ENCODE measurements at regions not wholly inside any gene's neighbourhood (a gene's known extent, or its start where the extent isn't known, plus 50 kb on each side); places are given as distances from the start of the nearest gene placed in this dataset.

- 85 to 89% (median 87%) methylated on average over 7 to 12 of the region's 12 CpGs for WGBS, 5 donors
Measured at GRCh38 chr20:57802765-57803507, 93.1 kb upstream of the PMEPA1 start.

GRCh38 chr20:57801581-57801980 is 91.8 kb upstream of the PMEPA1 start:
- H3K4me1 ChIP-seq: no peaks in the 10 kb centered on the region
- H3K4me3 ChIP-seq: no peak overlapping the region
- 71 to 94% (median 74%) methylated on average over 5 of the region's 5 CpGs for WGBS, 5 donors
- H3K27ac ChIP-seq: no peak overlapping the region
- no peaks in the 10 kb centered on the region for H3K9me3 ChIP-seq
- H3K36me3 ChIP-seq: no peaks in the 10 kb centered on the region
- H3K27me3 ChIP-seq: no peaks in the 10 kb centered on the region
- TF ChIP-seq EP300 (IDR thresholded peaks at IDR 0.05) (no peak), POLR2A (IDR thresholded peaks at IDR 0.05) (no peak), POLR2AphosphoS5 (IDR thresholded peaks at IDR 0.05) (no peak), CTCF (IDR thresholded peaks at IDR 0.05) (no peak)
- DNase-seq: no peak
- intact Hi-C loops (cut with DNase I; ENCODE audit: low total_unique reads): no loop called here

More at GRCh38 chr20:57802765-57803507, 93.1 kb upstream of the PMEPA1 start:
- H3K9me3 ChIP-seq: no peaks in the 10 kb centered on the region
- H3K27ac ChIP-seq: no peak overlapping the region
- H3K36me3 ChIP-seq: no peaks in the 10 kb centered on the region
- intact Hi-C loops (cut with DNase I; ENCODE audit: low total_unique reads): no loop called here
- no peak overlapping the region for H3K4me3 ChIP-seq
- H3K4me1 ChIP-seq: peaks cover 0 to 6% (median 0%) of the 10 kb centered on the region in 4 donors
- no peaks in the 10 kb centered on the region for H3K27me3 ChIP-seq
- TF ChIP-seq CTCF (IDR thresholded peaks at IDR 0.05) (no peak), POLR2A (IDR thresholded peaks at IDR 0.05) (no peak), EP300 (IDR thresholded peaks at IDR 0.05) (no peak)
- DNase-seq: no peak

GRCh38 chr20:57800791-57801430 is 91.1 kb upstream of the PMEPA1 start:
- H3K4me1 ChIP-seq: no peaks in the 10 kb centered on the region
- H3K36me3 ChIP-seq: no peaks in the 10 kb centered on the region
- no peaks in the 10 kb centered on the region for H3K27me3 ChIP-seq
- no peak overlapping the region for H3K4me3 ChIP-seq
- no peak overlapping the region for H3K27ac ChIP-seq
- WGBS, 5 donors: 84 to 89% (median 85%) methylated on average over 17 of the region's 17 CpGs
- DNase-seq: no peak
- no peak for TF ChIP-seq EP300 (IDR thresholded peaks at IDR 0.05)
- no peak for TF ChIP-seq POLR2AphosphoS5 (IDR thresholded peaks at IDR 0.05)
- no peak for TF ChIP-seq CTCF (IDR thresholded peaks at IDR 0.05)
- no peak for TF ChIP-seq POLR2A (IDR thresholded peaks at IDR 0.05)
- H3K9me3 ChIP-seq: no peaks in the 10 kb centered on the region
- intact Hi-C loops (cut with DNase I; ENCODE audit: low total_unique reads): no loop called here

DNA sequence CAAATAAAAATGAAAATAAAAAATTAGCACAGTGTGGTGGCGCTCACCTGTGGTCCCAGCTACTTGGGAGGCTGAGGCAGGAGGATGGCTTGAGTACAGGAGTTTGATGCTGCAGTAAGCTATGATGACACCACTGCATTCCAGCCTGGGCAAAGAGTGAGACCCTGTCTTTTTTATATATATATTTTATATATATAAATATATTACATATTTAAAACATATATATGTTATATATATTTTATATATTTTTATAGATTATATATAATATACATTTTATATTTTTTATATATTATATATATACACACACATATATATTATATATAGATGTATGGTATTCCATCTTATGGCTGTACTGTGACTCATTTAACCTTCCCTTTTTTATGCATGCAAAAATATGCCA is 87.6 kb upstream of the PMEPA1 start:
- 86 to 100% (median 95%) methylated on average over 1 of the region's 1 CpG for WGBS, 5 donors

More for the DNA sequence above, 87.6 kb upstream of the PMEPA1 start:
- DNase-seq: no peak
- Histone ChIP-seq H3K4me3 (no peak overlapping the region), H3K27me3 (peaks cover 0 to 7% (median 0%) of the 10 kb centered on the region in 3 donors), H3K27ac (no peak overlapping the region), H3K36me3 (no peaks in the 10 kb centered on the region), H3K9me3 (no peaks in the 10 kb centered on the region), H3K4me1 (no peaks in the 10 kb centered on the region)
- intact Hi-C loops (cut with DNase I; ENCODE audit: low total_unique reads): no loop called here
- TF ChIP-seq EP300 (IDR thresholded peaks at IDR 0.05) (no peak), POLR2A (IDR thresholded peaks at IDR 0.05) (no peak), POLR2AphosphoS5 (IDR thresholded peaks at IDR 0.05) (no peak), CTCF (IDR thresholded peaks at IDR 0.05) (no peak)
